ENCODE measurements at regions not wholly inside any gene's neighbourhood (a gene's known extent, or its start where the extent isn't known, plus 50 kb on each side); places are given as distances from the start of the nearest gene placed in this dataset.

- TF ChIP-seq, protein P1, sequence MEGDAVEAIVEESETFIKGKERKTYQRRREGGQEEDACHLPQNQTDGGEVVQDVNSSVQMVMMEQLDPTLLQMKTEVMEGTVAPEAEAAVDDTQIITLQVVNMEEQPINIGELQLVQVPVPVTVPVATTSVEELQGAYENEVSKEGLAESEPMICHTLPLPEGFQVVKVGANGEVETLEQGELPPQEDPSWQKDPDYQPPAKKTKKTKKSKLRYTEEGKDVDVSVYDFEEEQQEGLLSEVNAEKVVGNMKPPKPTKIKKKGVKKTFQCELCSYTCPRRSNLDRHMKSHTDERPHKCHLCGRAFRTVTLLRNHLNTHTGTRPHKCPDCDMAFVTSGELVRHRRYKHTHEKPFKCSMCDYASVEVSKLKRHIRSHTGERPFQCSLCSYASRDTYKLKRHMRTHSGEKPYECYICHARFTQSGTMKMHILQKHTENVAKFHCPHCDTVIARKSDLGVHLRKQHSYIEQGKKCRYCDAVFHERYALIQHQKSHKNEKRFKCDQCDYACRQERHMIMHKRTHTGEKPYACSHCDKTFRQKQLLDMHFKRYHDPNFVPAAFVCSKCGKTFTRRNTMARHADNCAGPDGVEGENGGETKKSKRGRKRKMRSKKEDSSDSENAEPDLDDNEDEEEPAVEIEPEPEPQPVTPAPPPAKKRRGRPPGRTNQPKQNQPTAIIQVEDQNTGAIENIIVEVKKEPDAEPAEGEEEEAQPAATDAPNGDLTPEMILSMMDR (conservative IDR thresholded peaks at IDR 0.05; ENCODE audit: low read length) = no peak
- TF ChIP-seq EZH2phosphoT487 (IDR thresholded peaks at IDR 0.05; ENCODE audit: borderline replicate concordance, low read depth, low read length) = no peak
Measured at GRCh38 chr9:65435464-65435863, 150.5 kb upstream of the FOXD4L5 start.

All from OCI-LY7 (cell line).